ENCODE measurements at regions not wholly inside any gene's neighbourhood (a gene's known extent, or its start where the extent isn't known, plus 50 kb on each side); places are given as distances from the start of the nearest gene placed in this dataset.

DNA sequence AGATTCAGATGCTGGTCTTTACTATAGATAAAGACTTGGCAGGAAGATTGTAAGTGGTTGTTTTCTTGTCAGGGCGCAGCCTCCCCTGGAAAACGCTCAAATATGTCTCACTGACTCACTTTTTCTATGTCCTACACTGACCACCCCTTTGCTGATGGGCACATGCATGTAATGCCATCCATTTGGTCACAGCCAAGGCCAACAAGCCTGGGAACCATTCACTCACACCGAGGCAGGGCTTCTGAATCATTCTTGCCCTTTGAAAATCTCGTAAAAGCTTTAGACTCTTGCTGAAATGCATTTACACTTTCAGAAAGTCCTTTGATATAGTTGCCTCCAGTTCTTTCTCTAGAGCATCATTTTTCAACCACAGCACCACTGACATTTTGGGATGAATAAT is 249.4 kb downstream of the ACTL7B start:
- no peak for ATAC-seq

DNA sequence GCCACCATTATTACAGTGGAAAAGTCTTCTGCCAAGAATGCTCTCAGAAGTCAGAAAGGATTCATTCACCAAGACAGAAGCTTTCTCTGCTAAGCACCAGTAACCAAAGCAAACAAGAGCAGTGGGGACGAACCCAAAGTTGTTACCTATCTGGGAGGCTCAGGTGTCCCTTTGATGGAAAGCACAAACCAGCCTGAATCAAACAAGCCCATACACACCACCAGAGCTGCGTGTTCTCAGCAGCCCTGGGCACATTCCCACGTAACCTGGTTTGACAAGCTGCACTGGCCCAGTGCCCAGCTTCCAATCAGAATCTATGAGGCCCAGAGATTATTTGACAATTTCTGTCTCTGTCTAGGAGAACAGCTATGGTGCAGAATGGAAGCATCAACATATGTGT is 252.6 kb downstream of the ACTL7B start:
- peak; percentile 95 for ATAC-seq

DNA sequence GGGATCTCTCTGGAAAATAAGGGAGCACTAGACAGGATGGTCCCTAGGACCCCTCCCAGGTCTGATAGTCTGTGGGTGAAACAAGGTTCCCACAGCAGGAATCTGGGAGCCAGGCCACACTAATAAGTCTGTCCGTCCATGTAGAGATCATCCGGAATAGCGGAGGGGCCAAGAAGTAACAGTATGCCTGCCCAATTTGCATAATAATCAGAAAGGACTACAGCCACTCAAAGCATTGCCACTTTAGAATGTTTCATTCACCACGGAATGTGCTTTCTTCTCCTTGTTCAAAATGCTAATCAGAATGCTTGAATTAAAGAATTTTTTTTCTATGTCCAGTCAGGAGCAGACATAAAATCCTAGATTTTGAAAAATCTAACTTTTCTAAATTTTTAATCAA is 254.9 kb downstream of the ACTL7B start:
- ATAC-seq = no peak

DNA sequence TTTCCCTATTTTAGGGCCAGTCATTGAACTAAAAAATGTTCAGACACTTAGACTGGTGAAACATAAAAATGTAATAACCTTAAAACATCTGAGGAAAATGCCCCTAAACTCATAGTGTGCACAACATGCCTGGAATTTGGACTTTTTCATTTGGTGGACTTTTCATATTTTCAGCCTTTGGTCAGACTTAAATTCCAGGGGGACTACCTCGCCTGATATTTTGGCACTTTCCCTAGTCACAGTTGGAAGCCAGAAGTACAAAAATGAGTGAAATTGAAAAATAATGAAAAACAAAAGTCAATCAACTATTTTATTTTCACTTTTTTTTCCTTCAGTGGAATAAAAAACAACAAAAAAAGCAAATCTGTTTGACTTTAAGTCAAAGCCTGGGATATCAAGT is 256.2 kb downstream of the ACTL7B start:
- ATAC-seq = no peak

DNA sequence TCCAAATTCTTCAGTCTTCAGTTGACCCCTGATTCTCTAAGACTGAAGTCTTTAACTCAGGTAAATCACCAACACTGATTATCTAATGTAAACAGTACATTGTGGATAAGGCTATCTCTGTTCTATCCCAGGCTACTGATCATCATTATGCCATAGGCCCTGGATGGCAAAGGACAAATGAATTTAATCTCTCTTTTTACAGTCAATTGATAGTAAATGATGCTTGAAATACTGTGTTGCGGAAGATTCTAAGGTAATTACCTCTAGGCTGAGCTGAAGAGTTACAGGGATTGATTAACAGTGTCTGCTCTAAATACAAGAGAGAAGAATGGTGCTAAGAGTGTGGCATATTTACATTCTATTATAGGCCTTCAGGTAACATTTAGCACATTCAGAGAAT is 264.7 kb downstream of the ACTL7B start:
- ATAC-seq = no peak

DNA sequence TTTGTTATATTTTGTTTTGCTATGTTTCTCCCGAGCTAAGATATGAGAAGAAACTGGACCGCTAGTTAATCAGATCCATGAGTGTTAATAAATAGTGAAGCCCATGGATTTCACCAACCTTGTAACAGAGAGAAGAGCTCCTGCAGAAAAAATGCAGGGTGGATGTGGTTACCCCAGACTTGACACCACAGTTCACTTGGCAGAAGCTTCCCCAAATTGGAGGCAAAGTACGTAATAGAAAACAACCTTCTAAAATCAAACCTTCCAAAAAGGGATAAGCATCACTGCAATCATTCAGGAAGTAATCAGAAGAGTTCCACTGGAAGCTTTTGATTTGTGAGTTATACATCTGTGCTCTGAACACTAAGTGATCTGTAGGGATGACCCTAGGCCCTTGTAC is 267.5 kb downstream of the ACTL7B start:
- no peak for ATAC-seq

DNA sequence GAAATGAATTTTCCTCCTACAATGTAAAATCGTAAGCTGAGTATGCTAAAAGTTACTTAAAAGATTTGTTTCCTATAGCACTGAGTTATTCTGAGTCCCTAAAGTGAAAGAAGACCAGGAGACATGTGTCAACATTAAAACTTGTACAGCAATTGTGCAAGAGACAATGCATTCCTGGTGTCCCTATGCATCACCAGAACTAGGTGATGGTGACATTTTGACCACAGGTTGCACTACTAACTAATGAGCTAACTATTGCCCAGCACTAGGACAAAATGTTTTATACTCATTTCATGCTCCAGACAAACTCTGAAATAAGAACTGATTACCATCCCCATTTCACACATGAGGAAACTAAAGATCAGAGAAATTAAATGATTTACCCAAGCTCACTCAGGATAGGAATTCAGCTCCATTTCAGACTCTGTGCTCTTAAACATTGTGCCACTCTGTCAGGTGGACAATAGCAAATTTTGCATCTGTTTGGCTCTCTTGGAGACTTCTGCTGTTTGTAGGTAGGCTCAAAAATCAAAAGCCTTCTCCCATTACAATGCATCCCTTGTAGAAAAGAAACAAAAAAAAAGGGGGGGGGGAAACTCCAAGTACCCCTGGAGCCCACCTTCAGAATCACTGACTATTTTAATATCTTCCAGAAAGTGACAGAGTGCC is 269.2 kb downstream of the ACTL7B start:
- peak; percentile 71 for ATAC-seq

DNA sequence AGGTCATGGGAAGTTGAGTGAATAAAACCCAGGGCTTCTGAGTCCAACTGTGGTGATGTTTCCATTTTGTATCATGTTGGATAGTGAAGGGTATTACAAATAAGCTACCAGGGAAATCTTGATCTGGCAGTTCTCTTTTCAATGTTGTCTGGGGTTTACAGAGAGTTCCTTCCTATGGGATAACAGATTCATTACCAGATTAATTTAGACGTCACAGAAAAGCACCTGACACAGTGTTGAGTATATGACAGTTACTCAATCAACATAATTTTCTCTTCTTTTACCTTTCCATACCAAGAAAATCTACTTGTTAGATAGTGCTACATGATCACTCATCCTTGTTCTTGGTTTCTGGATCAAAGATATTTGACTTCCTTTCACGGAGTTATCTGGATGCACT is 270.9 kb downstream of the ACTL7B start:
- no peak for ATAC-seq

DNA sequence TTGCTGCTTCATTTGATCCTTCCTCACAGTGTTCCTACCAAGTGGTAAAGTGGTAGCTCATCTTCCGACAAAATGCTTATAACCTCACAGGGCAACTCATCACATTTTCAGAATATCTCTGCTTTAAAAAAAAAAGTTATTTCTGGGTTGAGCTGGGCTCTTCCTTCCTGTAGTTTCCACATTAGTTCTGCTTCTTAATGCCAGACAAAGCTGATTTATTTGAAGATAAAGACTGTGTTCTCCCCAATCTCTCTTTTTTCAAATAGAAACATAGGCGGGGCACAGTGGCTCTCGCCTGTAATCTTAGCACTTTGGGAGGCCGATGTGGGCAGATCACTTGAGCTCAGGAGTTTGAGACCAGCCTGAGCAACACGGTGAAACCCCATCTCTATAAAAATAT is 273.1 kb downstream of the ACTL7B start:
- ATAC-seq = no peak

DNA sequence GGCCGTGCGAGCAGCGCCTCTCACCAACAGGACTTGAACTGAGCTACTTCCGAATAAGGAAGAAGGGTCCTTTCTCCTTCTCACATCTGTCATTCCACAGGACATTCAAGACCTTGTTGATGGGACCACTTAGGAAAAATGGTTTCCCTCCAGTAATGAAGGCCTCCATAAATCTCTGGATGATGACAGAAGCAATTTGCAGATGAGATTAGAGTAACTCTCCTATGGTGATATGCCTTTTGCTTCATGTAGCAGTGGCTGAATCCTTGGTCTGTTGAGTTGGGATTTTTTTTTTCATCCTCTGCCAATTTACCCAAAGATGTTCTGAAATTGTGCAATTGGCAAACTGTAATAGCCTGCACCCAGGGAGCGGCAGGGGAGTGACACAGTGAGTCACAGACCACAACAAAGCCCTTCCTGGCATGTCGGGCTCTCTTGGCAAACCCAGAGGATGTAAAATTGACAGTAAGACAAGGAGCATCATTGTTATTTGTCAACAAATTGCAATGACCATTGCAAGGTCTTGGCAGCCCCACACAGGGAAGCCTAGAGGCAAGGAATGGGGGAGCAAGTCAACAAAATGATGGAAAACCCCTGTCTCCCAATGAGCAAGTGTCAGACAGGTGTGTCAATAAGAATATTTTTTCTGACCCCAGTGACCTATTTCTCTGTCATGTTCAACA is 275.9 kb downstream of the ACTL7B start:
- peak; percentile 98 for ATAC-seq

DNA sequence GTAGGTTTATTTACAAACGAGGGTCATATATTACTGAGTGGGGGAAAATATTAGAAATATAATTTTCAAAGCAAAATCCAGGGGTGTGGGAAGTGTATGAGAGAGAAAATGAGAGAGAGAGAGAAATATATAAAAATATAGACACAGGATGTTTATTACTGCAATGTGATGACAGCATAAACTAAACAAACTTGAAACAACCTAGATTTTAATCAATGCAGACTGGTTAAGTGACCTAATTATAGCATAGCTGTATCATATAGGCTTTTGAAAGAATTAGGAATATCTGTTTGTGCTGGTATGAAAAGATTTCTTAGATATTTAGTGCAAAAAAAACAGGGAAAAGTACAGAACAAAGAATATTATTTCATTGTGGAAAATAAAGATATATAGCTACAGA is 280.5 kb downstream of the ACTL7B start:
- ATAC-seq = no peak

DNA sequence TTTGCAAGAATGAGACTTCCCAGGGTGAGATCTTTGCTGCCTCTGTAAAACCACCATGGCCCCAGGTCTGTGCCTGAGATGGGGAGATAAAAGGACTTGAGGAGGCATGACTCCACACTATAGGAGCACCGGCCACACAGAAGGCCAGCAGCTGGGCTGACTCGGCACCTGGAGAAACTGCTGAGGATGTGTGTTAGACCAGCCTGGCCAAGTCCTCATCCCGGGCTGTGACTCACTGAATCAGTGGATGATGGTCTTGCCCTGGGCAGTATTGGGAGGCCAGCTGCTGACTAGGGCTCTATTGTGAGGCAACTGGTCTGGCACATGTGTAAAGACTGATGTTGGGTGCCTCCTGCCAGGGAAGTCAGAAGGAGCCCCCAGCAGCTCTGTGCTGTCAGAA is 286.2 kb downstream of the ACTL7B start:
- peak; percentile 88 for ATAC-seq

DNA sequence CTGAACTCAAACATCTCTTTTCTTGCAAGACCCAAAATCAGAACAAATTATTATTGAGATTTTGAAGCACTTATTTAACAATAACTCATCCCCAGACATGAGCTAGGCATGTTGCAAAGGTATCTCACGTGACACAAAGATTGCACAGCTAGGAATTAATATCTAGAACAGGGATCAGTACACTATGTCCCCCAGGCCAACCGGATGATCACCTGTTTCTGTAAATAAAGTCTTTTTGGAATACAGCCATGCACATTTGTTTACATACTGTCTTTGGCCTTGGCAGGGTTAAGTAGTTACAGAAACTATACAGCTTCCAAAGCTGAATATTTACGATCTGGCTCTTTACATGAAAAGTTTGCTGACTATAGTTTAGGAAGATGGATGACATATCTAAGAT is 287.7 kb downstream of the ACTL7B start:
- no peak for ATAC-seq

DNA sequence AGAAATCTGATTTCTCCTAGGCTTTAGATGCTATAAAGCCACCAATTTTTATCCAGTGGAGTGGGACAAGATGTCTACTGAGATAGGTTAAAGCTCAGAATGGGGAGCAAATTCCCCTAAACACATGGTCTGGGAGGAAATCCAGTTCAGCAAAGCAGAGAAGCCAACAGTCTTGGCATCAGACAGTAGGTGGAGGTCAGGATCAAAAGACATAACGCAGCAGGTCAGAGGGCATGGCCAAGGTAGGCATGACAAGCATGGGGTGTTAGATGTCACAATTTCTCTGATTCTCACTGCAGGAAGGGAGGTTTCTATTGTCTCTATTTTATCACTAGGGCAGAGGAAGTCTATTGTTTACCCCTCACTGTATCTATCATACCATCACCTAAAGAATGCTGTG is 288.2 kb downstream of the ACTL7B start:
- no peak for ATAC-seq

DNA sequence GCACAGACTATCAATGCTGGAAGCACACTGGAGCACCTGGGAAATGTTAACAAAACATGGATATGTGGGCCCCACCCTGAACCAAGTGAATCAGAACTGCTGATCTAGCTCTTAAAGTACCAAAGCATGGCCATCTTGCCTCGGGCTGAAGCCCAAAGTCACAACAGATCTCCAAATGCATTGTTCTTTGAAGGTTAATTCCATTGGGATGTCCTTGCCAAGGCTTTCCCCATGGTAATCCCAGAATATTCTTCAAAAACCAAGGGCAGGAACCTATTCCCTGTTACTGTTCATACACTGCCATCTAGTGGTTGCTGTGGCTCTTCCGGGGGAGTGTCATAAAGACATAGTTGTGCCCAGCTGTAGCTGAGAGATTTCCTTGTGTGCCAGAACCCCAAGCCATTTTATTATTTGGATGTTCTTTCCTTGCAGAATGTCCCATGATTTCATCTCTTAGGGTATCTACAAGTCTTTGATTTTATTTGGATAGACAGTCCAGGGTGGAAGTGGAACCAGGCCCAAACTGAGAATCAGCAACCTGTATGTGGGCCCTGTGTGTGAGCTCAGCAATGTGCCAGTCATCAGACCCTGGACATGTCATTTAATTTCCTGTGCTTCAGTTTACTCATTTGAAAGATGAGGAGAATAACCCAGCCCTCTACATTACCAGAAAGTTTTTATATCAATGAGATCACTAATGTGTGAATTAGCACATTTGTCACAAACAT is 290.0 kb downstream of the ACTL7B start:
- ATAC-seq = peak; percentile 74

DNA sequence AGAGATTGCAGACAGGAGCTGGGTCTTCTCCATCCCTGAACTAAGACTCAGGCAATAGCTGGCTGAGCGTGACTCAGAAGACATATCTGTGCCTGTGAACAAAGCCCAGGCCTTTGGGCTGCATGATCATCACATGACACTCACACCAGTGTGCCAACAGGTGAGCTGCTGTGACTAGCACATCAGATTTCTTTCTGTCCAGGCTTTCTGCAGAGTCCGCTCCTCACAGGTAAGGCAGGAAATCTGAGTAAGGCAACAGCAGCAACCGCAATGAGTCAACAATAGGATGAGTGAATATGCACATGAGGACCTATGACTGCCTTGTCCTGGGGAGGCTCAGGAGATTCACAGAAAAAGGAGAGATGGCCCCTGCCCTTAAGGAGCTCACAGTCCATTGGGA is 293.6 kb downstream of the ACTL7B start:
- ATAC-seq = peak; percentile 97

DNA sequence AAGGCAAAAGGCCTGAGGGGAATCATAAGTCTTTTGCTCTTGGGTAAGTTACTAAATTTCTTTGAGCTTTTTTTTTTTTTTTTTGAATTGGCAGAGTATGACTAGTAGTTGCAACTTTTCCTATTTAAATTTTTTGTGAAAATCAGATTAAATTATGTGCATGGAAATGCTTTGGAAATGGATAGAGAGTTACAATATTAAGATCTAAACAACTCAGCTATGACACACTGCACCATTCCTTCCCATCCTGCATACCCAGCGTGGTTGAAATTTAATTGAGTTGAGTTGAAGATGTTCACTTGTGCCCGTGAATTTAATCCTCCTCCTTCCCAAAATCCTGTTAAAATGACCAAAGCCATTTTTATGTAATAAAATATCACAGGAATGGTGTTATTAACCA is 296.4 kb downstream of the ACTL7B start:
- no peak for ATAC-seq

DNA sequence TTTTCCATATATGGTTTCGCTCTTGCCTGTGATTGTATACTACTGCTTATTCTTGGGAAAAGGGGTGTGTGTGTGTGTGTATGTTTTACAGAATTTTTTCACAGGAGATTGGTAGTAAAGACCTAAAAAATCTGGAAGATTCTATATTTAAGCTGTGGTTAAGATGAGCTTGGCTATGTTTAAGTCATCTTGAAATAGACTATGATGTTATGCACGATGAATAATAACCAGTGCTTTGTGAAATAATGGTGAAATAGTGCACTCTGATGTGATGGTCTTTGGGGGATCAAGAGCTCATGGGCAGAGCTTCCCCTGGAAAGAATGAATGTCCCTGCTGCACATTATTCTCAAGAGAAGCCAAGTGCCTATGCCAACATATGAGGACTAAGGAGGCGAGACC is 301.0 kb downstream of the ACTL7B start:
- no peak for ATAC-seq

DNA sequence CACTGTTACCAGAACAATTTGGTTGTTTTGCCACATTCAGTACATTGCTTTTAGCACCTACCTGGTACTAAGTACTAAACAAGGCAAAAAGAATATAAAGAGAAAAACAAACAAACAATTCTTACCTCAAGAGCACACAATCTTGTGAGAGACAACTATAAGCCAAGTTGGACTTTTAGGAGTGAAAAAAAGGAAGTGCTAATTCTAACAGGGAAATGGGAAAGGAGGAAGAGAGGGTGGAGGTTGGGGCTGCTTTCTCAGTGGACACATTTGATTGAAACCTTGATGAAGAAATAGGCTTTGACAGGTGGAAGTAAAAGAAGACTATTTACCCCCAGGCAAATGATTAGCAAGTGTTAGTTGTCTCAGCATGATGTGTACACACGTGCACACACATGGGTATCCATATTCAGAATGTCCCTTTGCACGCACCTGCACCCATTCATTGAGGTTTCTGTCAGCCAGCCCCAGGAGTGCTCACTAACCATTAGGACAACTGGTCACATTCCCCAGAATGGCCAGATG is 302.6 kb downstream of the ACTL7B start:
- ATAC-seq = peak; percentile 5

DNA sequence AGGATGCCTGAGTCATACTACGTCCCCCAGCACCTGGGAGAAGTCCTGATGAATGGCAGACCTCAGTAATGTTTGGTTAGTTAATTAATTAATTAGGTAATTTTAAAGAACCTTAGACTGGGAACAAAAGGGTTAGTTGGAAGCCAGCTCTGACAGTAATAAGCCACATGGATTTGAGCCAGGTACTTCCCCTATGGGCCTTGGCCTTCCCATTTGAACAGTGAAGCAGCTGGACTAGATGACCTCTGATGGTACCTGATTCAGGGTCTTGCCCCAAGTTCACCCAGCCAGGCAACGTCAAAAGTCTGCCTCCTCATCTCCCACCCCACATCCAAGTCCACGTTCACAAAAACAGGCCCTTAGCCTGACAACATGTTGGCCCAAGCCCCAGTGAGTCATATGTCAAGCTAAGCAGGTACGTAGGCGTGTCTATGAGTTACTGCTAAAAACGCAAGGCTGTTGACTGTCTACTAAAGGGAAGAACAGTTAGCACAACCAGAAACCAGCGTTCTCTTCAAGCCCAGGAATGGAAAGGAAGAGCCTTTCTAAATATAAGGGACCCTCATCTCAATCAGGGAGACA is 303.2 kb downstream of the ACTL7B start:
- ATAC-seq = peak; percentile 78

DNA sequence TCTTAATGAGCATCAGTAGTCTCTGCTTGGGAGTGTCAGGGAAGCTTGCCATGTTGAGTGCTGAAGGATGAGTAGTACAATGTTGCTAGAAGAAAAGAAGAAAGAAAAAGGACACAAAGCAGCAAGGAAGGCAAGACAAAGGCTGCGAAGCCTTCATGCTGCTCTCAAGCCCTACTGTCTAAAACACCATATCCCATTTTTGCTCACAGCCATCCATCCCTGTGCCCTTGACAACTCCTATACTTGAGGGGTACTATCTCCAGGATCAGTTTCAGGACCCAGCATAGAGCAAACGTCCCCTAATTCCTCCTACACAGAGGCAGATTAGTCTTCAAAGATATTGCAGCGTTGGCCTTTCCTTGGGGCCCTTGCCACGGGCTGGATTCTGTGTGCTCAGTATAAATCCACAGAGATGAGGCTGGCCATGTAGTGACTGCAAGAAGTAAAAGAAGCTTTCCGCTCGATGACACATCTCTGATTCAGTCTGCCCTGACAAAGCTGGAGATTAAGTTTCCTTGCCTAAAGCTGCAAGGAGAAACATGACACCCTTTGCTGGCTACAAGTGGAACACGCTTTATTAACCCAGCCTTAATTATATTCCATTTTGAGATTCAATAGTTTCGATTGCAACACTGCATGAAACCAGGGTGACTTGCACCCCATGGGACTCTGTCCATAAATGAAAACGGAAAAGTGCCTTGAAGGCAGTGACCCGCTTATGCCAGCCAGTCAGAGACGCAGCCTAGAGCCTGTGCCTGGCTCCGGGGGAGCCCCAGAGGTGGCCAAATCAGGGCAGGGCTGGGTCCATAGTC is 304.6 kb downstream of the ACTL7B start:
- ATAC-seq = peak; percentile 80

DNA sequence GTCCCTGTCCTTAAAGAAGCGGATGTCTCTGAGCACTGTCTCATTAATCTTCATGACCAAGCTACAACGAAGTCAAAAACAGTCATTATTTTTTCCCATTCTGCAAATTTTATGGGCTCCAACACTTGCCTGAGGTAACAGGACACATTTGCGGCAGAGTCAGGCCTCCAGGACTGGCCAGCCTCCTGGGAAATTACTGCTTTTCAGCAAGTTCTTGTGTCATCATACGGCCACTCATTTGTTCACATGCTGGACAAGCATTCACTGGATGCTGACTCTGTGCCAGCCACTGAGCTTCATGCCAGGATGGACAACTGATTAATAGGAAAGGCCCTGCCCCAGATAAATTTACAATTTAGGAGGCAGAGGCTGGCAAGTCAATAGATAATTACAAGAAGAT is 305.7 kb downstream of the ACTL7B start:
- no peak for ATAC-seq

DNA sequence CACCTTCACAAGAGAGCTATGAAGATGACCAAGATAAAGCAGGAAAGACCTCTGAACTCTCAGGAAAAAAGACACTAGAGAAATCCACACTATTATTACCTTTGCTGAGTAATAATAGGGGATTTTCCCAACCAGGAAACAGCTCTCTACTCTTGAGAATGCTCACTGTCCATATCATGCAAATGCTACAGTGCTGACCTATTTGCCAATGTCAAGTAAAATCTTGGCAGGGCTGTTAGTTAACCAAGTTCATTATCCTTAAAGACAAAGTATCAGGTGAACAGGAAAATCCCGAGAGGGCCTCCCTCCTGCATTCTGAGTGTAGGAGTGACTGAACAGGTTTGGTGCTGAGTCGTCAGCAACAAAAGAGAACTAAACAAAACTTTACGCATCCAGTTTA is 306.6 kb downstream of the ACTL7B start:
- ATAC-seq = peak; percentile 78
